ENCODE measurements at regions not wholly inside any gene's neighbourhood (a gene's known extent, or its start where the extent isn't known, plus 50 kb on each side); places are given as distances from the start of the nearest gene placed in this dataset.

DNA sequence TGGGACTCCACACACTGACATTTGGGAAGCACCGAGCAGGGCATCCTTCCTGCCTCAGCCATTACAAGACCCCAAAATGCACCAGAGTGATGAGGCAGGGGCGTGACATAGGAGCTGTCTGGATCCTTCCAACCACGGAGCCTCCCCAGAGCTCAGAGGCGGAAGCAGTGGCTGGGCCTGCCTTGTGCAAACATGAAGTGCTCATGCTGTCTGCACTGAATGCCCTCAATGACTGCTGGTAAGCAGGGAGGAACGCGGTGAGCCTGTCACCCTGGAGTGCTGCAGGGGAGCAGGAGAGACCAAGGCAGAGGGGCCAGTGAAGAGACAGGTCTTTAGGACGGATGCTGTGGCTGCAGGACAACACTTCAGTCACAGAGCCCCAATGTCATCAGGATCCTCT lies 60.2 kb upstream of the HRH2 start:
- Mint-ChIP-seq H3K27me3 (ENCODE audit: insufficient read depth, low read depth, poor library complexity) (peaks cover 3% of the 10 kb centered on the region), H3K36me3 (ENCODE audit: low read depth) (0 out of 3 replicates have a peak, but pooled peaks cover 4% of the 10 kb centered on the region), H3K9me3 (peaks cover 7% of the 10 kb centered on the region; the same call in 2 of the 3 replicates), H3K4me1 (peaks cover 15% of the 10 kb centered on the region; the same call in 2 of the 3 replicates), H3K4me3 (no peak overlapping the region), H3K27ac (no peak overlapping the region)
- H3K36me3 ChIP-seq (ENCODE audit: insufficient read depth): no peaks in the 10 kb centered on the region
- peaks cover 4% of the 10 kb centered on the region; the same call in 1 of the 2 replicates for H3K4me1 ChIP-seq (ENCODE audit: insufficient read depth)
- H3K4me2 ChIP-seq: no peak overlapping the region
- H3K27ac ChIP-seq (ENCODE audit: low read depth): no peak overlapping the region
- no peaks in the 10 kb centered on the region for H4K20me1 ChIP-seq (replicated peaks; ENCODE audit: insufficient read depth)
- DNase-seq (ENCODE audit: low spot score) (no peak), ATAC-seq (peak; percentile 67)
- H3F3A ChIP-seq (replicated peaks; ENCODE audit: low read depth): no peaks in the 10 kb centered on the region
- TF ChIP-seq STAT1 (IDR thresholded peaks at IDR 0.05; ENCODE audit: unreplicated experiment): no peak
- TF ChIP-seq, protein P1, sequence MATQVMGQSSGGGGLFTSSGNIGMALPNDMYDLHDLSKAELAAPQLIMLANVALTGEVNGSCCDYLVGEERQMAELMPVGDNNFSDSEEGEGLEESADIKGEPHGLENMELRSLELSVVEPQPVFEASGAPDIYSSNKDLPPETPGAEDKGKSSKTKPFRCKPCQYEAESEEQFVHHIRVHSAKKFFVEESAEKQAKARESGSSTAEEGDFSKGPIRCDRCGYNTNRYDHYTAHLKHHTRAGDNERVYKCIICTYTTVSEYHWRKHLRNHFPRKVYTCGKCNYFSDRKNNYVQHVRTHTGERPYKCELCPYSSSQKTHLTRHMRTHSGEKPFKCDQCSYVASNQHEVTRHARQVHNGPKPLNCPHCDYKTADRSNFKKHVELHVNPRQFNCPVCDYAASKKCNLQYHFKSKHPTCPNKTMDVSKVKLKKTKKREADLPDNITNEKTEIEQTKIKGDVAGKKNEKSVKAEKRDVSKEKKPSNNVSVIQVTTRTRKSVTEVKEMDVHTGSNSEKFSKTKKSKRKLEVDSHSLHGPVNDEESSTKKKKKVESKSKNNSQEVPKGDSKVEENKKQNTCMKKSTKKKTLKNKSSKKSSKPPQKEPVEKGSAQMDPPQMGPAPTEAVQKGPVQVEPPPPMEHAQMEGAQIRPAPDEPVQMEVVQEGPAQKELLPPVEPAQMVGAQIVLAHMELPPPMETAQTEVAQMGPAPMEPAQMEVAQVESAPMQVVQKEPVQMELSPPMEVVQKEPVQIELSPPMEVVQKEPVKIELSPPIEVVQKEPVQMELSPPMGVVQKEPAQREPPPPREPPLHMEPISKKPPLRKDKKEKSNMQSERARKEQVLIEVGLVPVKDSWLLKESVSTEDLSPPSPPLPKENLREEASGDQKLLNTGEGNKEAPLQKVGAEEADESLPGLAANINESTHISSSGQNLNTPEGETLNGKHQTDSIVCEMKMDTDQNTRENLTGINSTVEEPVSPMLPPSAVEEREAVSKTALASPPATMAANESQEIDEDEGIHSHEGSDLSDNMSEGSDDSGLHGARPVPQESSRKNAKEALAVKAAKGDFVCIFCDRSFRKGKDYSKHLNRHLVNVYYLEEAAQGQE (IDR thresholded peaks at IDR 0.05; ENCODE audit: unreplicated experiment): no peak
- no peak for TF ChIP-seq ZNF114 (CRISPR knock-in tag; IDR thresholded peaks at IDR 0.05)
- TF ChIP-seq, protein P2, sequence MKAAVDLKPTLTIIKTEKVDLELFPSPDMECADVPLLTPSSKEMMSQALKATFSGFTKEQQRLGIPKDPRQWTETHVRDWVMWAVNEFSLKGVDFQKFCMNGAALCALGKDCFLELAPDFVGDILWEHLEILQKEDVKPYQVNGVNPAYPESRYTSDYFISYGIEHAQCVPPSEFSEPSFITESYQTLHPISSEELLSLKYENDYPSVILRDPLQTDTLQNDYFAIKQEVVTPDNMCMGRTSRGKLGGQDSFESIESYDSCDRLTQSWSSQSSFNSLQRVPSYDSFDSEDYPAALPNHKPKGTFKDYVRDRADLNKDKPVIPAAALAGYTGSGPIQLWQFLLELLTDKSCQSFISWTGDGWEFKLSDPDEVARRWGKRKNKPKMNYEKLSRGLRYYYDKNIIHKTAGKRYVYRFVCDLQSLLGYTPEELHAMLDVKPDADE (IDR thresholded peaks at IDR 0.05): no peak
- no peak for TF ChIP-seq ZNF331 (CRISPR knock-in tag; IDR thresholded peaks at IDR 0.05; ENCODE audit: low read depth)
- no peak for TF ChIP-seq NANOG (IDR thresholded peaks at IDR 0.05; ENCODE audit: borderline replicate concordance)
- no peak for TF ChIP-seq EZH2phosphoT487 (IDR thresholded peaks at IDR 0.05; ENCODE audit: unreplicated experiment)
- no peak for TF ChIP-seq CREB1 (CRISPR knock-in tag; IDR thresholded peaks at IDR 0.05; ENCODE audit: low read depth)
- no peak for TF ChIP-seq POLR2AphosphoS5 (IDR thresholded peaks at IDR 0.05; ENCODE audit: low read depth)
- TF ChIP-seq, protein P3, sequence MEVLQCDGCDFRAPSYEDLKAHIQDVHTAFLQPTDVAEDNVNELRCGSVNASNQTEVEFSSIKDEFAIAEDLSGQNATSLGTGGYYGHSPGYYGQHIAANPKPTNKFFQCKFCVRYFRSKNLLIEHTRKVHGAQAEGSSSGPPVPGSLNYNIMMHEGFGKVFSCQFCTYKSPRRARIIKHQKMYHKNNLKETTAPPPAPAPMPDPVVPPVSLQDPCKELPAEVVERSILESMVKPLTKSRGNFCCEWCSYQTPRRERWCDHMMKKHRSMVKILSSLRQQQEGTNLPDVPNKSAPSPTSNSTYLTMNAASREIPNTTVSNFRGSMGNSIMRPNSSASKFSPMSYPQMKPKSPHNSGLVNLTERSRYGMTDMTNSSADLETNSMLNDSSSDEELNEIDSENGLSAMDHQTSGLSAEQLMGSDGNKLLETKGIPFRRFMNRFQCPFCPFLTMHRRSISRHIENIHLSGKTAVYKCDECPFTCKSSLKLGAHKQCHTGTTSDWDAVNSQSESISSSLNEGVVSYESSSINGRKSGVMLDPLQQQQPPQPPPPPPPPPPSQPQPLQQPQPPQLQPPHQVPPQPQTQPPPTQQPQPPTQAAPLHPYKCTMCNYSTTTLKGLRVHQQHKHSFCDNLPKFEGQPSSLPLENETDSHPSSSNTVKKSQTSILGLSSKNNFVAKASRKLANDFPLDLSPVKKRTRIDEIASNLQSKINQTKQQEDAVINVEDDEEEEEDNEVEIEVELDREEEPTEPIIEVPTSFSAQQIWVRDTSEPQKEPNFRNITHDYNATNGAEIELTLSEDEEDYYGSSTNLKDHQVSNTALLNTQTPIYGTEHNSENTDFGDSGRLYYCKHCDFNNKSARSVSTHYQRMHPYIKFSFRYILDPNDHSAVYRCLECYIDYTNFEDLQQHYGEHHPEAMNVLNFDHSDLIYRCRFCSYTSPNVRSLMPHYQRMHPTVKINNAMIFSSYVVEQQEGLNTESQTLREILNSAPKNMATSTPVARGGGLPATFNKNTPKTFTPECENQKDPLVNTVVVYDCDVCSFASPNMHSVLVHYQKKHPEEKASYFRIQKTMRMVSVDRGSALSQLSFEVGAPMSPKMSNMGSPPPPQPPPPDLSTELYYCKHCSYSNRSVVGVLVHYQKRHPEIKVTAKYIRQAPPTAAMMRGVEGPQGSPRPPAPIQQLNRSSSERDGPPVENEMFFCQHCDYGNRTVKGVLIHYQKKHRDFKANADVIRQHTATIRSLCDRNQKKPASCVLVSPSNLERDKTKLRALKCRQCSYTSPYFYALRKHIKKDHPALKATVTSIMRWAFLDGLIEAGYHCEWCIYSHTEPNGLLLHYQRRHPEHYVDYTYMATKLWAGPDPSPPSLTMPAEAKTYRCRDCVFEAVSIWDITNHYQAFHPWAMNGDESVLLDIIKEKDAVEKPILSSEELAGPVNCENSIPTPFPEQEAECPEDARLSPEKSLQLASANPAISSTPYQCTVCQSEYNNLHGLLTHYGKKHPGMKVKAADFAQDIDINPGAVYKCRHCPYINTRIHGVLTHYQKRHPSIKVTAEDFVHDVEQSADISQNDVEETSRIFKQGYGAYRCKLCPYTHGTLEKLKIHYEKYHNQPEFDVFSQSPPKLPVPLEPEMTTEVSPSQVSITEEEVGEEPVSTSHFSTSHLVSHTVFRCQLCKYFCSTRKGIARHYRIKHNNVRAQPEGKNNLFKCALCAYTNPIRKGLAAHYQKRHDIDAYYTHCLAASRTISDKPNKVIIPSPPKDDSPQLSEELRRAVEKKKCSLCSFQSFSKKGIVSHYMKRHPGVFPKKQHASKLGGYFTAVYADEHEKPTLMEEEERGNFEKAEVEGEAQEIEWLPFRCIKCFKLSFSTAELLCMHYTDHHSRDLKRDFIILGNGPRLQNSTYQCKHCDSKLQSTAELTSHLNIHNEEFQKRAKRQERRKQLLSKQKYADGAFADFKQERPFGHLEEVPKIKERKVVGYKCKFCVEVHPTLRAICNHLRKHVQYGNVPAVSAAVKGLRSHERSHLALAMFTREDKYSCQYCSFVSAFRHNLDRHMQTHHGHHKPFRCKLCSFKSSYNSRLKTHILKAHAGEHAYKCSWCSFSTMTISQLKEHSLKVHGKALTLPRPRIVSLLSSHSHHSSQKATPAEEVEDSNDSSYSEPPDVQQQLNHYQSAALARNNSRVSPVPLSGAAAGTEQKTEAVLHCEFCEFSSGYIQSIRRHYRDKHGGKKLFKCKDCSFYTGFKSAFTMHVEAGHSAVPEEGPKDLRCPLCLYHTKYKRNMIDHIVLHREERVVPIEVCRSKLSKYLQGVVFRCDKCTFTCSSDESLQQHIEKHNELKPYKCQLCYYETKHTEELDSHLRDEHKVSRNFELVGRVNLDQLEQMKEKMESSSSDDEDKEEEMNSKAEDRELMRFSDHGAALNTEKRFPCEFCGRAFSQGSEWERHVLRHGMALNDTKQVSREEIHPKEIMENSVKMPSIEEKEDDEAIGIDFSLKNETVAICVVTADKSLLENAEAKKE (CRISPR knock-in tag; IDR thresholded peaks at IDR 0.05): no peak
- H2AFZ ChIP-seq: peak overlapping the region; percentile 66; the same call in 1 of the 2 replicates
- no peak overlapping the region for H3K4me3 ChIP-seq
- H3K9me2 ChIP-seq (ENCODE audit: insufficient read depth): 0 out of 2 replicates have a peak, but pooled peaks cover 4% of the 10 kb centered on the region
- H3K79me2 ChIP-seq (replicated peaks; ENCODE audit: insufficient read depth): no peaks in the 10 kb centered on the region
- no peaks in the 10 kb centered on the region for H3K27me3 ChIP-seq (ENCODE audit: insufficient read depth)

Data from GM23338 (cell line).